DOHH2 (cell line): ENCODE measurements at regions not wholly inside any gene's neighbourhood (a gene's known extent, or its start where the extent isn't known, plus 50 kb on each side); places are given as distances from the start of the nearest gene placed in this dataset.

ENCODE experiments used
- H3F3A ChIP-seq: fragments of 200-600 bp; sonication (generic), shearing (Covaris generic); 2 replicates; pipeline ENCODE4 v1.6.0; 2016; ENCODE audit warnings: antibody characterized with exemption, mild to moderate bottlenecking; ENCODE audit not compliant: control insufficient read depth, insufficient read depth
- H3K27ac ChIP-seq: fragments of 200-600 bp; sonication (generic); 2 replicates; pipeline ENCODE4 v1.5.1; 2014; ENCODE audit warnings: low read depth, mild to moderate bottlenecking, low read length, moderate library complexity
- H3K27me3 ChIP-seq: fragments of 200-600 bp; sonication (generic); 2 replicates; pipeline ENCODE4 v1.6.1; 2014; ENCODE audit warnings: mild to moderate bottlenecking, low read length, mixed read lengths; ENCODE audit not compliant: control insufficient read depth
- H3K36me3 ChIP-seq: fragments of 200-600 bp; sonication (generic); 2 replicates; pipeline ENCODE4 v1.6.1; 2014; ENCODE audit warnings: mild to moderate bottlenecking, low read length, moderate library complexity, mixed read lengths; ENCODE audit not compliant: control insufficient read depth
- H3K4me1 ChIP-seq: fragments of 200-600 bp; sonication (generic); 2 replicates; pipeline ENCODE4 v1.6.1; 2014; ENCODE audit warnings: mild to moderate bottlenecking, low read length, mixed read lengths; ENCODE audit not compliant: control insufficient read depth
- H3K4me2 ChIP-seq: fragments of 200-600 bp; sonication (generic); 2 replicates; pipeline ENCODE4 v1.6.0; 2014; ENCODE audit warnings: mild to moderate bottlenecking, low read length, moderate library complexity
- H3K4me3 ChIP-seq: fragments of 200-600 bp; sonication (generic); 2 replicates; pipeline ENCODE4 v1.5.1; 2014; ENCODE audit warnings: mild to moderate bottlenecking, low read length, mixed read lengths
- H3K79me2 ChIP-seq: fragments of 200-600 bp; sonication (generic); 2 replicates; pipeline ENCODE4 v1.6.1; 2014; ENCODE audit warnings: mild to moderate bottlenecking, low read length, mixed read lengths; ENCODE audit not compliant: control insufficient read depth
- H3K9me2 ChIP-seq: fragments of 200-600 bp; sonication (generic); replicated peaks from 2 replicates; pipeline ENCODE4 v1.6.1; 2014; ENCODE audit warnings: mild to moderate bottlenecking, low read length, mixed read lengths; ENCODE audit not compliant: control insufficient read depth
- H3K9me3 ChIP-seq: fragments of 200-600 bp; sonication (generic); 2 replicates; pipeline ENCODE4 v1.6.1; 2014; ENCODE audit warnings: antibody characterized with exemption, low read length, mixed read lengths; ENCODE audit not compliant: control insufficient read depth, insufficient read depth
- H4K20me1 ChIP-seq: fragments of 200-600 bp; sonication (generic); 2 replicates; pipeline ENCODE4 v1.6.0; 2014; ENCODE audit warnings: low read depth, mild to moderate bottlenecking, antibody characterized with exemption, low read length, moderate library complexity; ENCODE audit not compliant: control insufficient read depth, insufficient read depth
- CTCF ChIP-seq: fragments of 200-600 bp; sonication (generic); IDR thresholded peaks from one replicate; pipeline ENCODE4 v1.5.1; 2014; ENCODE audit warnings: antibody characterized with exemption, mild to moderate bottlenecking, low read depth, low read length; ENCODE audit not compliant: poor library complexity, severe bottlenecking
- EZH2phosphoT487 ChIP-seq: fragments of 200-600 bp; sonication (generic); IDR thresholded peaks from 2 replicates; pipeline ENCODE4 v1.6.1; 2017; ENCODE audit warnings: borderline replicate concordance, mild to moderate bottlenecking, antibody characterized with exemption, low read length, moderate library complexity, mixed read lengths

DNA sequence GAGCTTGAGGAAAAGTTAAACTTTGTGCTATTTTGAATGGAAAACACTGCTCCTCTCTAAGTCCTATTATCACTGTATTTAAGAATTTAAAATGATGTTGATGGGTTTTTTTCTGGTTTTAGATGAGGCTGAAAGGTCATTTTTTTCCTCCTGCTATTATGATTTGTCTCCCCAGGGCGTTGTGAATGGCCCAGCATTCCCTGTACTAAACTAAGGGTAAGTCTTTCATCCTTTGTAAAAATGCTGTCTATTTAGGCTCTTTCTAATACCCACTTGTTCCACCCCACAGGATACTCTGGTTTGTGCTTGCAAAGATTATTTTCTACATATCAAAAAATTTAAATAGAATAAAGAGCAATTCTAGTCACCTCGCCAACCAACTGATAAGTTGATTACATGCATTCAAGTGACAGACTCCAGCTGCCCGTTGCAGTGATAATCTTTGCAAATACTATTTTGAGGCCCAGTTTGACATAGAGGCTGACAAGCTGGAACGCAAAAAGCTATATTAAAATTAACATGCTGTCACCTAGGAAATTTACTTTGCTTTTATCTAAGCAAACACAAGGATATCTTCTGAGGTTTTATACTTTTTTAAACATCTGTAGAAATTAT, 222.3 kb upstream of the TMEM229A start:
- H3K4me1 ChIP-seq, result no peaks in the 10 kb centered on the region
- H3K4me2 ChIP-seq, result no peak overlapping the region
- H3K79me2 ChIP-seq, result no peaks in the 10 kb centered on the region
- H3K4me3 ChIP-seq, result no peak overlapping the region
- H3K9me3 ChIP-seq, result 0 out of 2 replicates have a peak, but pooled peaks cover 2% of the 10 kb centered on the region
- H3K9me2 ChIP-seq, result no peaks in the 10 kb centered on the region
- no peak overlapping the region for H3K27ac ChIP-seq
- TF ChIP-seq CTCF, result no peak
- no peak for TF ChIP-seq EZH2phosphoT487
- no peaks in the 10 kb centered on the region for H3K36me3 ChIP-seq
- no peaks in the 10 kb centered on the region for H3F3A ChIP-seq
- H3K27me3 ChIP-seq, result no peaks in the 10 kb centered on the region
- H4K20me1 ChIP-seq, result no peaks in the 10 kb centered on the region

- Histone ChIP-seq H3K36me3 (no peaks in the 10 kb centered on the region), H3K4me1 (no peaks in the 10 kb centered on the region), H3K4me2 (no peak overlapping the region), H3F3A (no peaks in the 10 kb centered on the region), H3K9me3 (0 out of 2 replicates have a peak, but pooled peaks cover 2% of the 10 kb centered on the region), H3K27ac (no peak overlapping the region), H3K79me2 (no peaks in the 10 kb centered on the region), H3K9me2 (no peaks in the 10 kb centered on the region), H3K4me3 (no peak overlapping the region), H4K20me1 (no peaks in the 10 kb centered on the region), H3K27me3 (no peaks in the 10 kb centered on the region)
- TF ChIP-seq CTCF, result no peak
- no peak for TF ChIP-seq EZH2phosphoT487
These were observed 221.5 kb upstream of the TMEM229A start for GRCh38 chr7:124254396-124254795.

DNA sequence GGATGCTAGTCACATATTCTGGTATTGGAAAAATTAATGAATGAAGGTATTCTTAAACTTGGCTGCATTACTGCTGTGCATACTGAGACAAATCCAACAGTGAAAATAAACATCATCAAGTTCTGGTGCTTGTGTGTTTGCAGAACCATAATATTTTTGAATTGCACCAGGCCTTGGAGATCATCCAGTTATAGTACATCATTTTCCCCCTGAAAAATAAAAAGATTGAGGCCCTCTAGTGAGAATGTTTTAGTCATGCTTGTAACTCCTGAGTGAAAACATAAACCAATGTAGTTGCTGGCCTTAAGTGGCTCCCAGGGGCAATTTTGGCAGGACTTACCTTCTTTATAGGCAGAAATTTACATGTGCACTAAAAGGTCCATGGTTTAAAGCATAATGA, 218.8 kb upstream of the TMEM229A start:
- H3K9me2 ChIP-seq, result no peaks in the 10 kb centered on the region
- H3K79me2 ChIP-seq, result no peaks in the 10 kb centered on the region
- no peaks in the 10 kb centered on the region for H3K36me3 ChIP-seq
- H3K4me2 ChIP-seq, result no peak overlapping the region
- H4K20me1 ChIP-seq, result no peaks in the 10 kb centered on the region
- no peaks in the 10 kb centered on the region for H3K27me3 ChIP-seq
- H3K4me3 ChIP-seq, result no peak overlapping the region
- TF ChIP-seq EZH2phosphoT487 (no peak), CTCF (no peak)
- H3K9me3 ChIP-seq, result 0 out of 2 replicates have a peak, but pooled peaks cover 2% of the 10 kb centered on the region
- no peaks in the 10 kb centered on the region for H3K4me1 ChIP-seq
- H3F3A ChIP-seq, result no peaks in the 10 kb centered on the region
- no peak overlapping the region for H3K27ac ChIP-seq
